Naive thymus-derived CD4-positive, alpha-beta T cell (primary cell): ENCODE measurements at regions not wholly inside any gene's neighbourhood (a gene's known extent, or its start where the extent isn't known, plus 50 kb on each side); places are given as distances from the start of the nearest gene placed in this dataset.

Source experiments
- ATAC-seq: fragments of 150-1000 bp; cut with Tn5 transposase; 2 replicates; pipeline ENCODE4 v1.10.0; 2021; ENCODE audit warnings: mild to moderate bottlenecking, moderate library complexity
- CTCF ChIA-PET: fragments of 350-600 bp; sonication (Branson Sonifier 250); formaldehyde crosslinking; loops from one replicate; lab custom pipeline; 2021; ENCODE audit warnings: antibody characterized with exemption; lab: Charles Lee
- POLR2A ChIA-PET: fragments of 350-600 bp; sonication (Branson Sonifier 250); formaldehyde crosslinking; loops from one replicate; lab custom pipeline; 2021; ENCODE audit warnings: antibody characterized with exemption, inconsistent platforms; lab: Charles Lee
- DNase-seq, 9 donors: peaks; one replicate each; pipeline versions ENCODE4 v3.0.0 to v3.0.0-alpha.2; 2020 to 2022; ENCODE audit warnings: mixed read lengths in 1 of 9
- H3K27ac ChIP-seq: one replicate; pipeline ENCODE4 v1.7.0; 2013; ENCODE audit warnings: mild to moderate bottlenecking, low read depth, low read length, moderate library complexity
- H3K27me3 ChIP-seq, 2 donors: one replicate each; pipeline ENCODE4 v1.7.0; 2013; ENCODE audit warnings: low read length in 2 of 2, mild to moderate bottlenecking in 2 of 2, moderate library complexity in 2 of 2; ENCODE audit not compliant: control insufficient read depth in 2 of 2, insufficient read depth in 2 of 2
- H3K36me3 ChIP-seq, 3 experiments: 1 replicate in 2 of 3; 2 replicates in 1 of 3; pipeline ENCODE4 v1.7.0; 2013; ENCODE audit warnings: low read length in 3 of 3, mild to moderate bottlenecking in 3 of 3, moderate library complexity in 1 of 3; ENCODE audit not compliant: insufficient read depth in 3 of 3, control insufficient read depth in 2 of 3
- H3K4me1 ChIP-seq, 2 donors: one replicate each; pipeline ENCODE4 v1.7.0; 2013; ENCODE audit warnings: low read length in 2 of 2, mild to moderate bottlenecking in 2 of 2, moderate library complexity in 1 of 2; ENCODE audit not compliant: control insufficient read depth in 2 of 2, insufficient read depth in 2 of 2
- H3K4me3 ChIP-seq: 2 replicates; pipeline ENCODE4 v1.7.0; 2013; ENCODE audit warnings: mild to moderate bottlenecking, low read length
- H3K9me3 ChIP-seq, 3 experiments: 1 replicate in 2 of 3; 2 replicates in 1 of 3; pipeline ENCODE4 v1.7.0; 2013; ENCODE audit warnings: low read length in 3 of 3; ENCODE audit not compliant: control insufficient read depth in 2 of 3
- H3K27ac Mint-ChIP-seq, 9 donors: one replicate each; pipeline ENCODE4 v1.8.0; 2020 to 2022; ENCODE audit warnings: mixed read lengths in 9 of 9, mild to moderate bottlenecking in 8 of 9, moderate library complexity in 5 of 9, inconsistent platforms in 2 of 9
- H3K27me3 Mint-ChIP-seq, 5 donors: one replicate each; pipeline ENCODE4 v1.8.0; 2021 to 2022; ENCODE audit warnings: mixed read lengths in 5 of 5, mild to moderate bottlenecking in 1 of 5
- H3K36me3 Mint-ChIP-seq, 5 donors: one replicate each; pipeline ENCODE4 v1.8.0; 2020 to 2022; ENCODE audit warnings: mixed read lengths in 5 of 5, mild to moderate bottlenecking in 3 of 5, inconsistent platforms in 1 of 5
- H3K4me1 Mint-ChIP-seq, 7 donors: one replicate each; pipeline ENCODE4 v1.8.0; 2020 to 2022; ENCODE audit warnings: mixed read lengths in 7 of 7, mild to moderate bottlenecking in 3 of 7, inconsistent platforms in 1 of 7
- H3K4me3 Mint-ChIP-seq, 10 donors: one replicate each; pipeline ENCODE4 v1.8.0; 2020 to 2022; ENCODE audit warnings: mild to moderate bottlenecking in 10 of 10, mixed read lengths in 10 of 10, moderate library complexity in 6 of 10, inconsistent platforms in 2 of 10
- H3K9me3 Mint-ChIP-seq, 11 donors: one replicate each; pipeline ENCODE4 v1.8.0; 2020 to 2022; ENCODE audit warnings: mixed read lengths in 11 of 11, mild to moderate bottlenecking in 4 of 11, inconsistent platforms in 1 of 11, moderate library complexity in 1 of 11
- intact Hi-C, 2 donors: fragments of 100-400 bp; cut with micrococcal nuclease; formaldehyde crosslinking; loops; one replicate each; pipeline ENCODE4 v1.15.1; 2023

DNA sequence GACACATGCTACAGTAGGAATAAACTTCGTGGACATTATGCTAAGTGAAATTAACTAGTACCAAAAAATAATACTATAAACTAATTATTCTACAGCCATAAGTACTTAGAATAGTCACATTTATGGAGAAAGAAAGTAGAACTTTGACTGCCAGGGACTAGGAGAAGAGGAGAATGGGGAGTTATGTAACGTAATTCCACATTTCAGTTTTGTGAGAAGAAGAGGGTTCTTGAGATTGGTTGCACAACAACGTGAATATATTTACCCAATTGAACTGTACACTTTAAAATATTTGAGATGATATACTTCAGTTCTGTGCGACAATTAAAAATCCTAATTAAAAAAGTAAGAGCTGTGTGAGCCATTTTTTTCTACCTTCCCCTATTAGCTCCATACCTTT, 1412.9 kb downstream of the PLA2G4A start:
- H3K9me3 Mint-ChIP-seq = peaks cover 0 to 13% (median 0%) of the 10 kb centered on the region in 11 donors

DNA sequence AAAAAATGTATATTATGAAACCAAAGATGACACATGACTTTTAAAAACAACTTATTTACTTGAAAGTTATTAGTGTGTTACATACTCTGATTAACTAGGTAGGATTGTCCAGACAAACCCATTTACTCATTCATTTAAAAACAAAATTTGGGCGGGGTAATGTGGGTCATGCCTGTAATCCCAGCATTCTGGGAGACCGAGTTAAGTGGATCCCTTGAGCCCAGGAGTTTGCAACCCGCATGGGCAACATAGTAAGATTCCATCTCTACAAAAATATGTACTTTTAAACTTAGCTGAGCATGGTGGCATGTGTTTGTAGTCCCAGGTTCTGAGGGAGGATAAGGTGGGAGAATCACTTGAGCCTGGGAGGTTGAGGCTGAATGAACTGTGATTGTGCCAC, 1414.7 kb downstream of the PLA2G4A start:
- H3K4me1 ChIP-seq = no peaks in the 10 kb centered on the region
- no peak overlapping the region for H3K4me3 Mint-ChIP-seq
- H3K36me3 ChIP-seq = no peaks in the 10 kb centered on the region
- no peak overlapping the region for H3K27ac Mint-ChIP-seq
- no peaks in the 10 kb centered on the region for H3K4me1 Mint-ChIP-seq
- no peaks in the 10 kb centered on the region for H3K27me3 ChIP-seq
- no peak for ATAC-seq
- ChIA-PET POLR2A (no interaction called here), CTCF (no interaction called here)
- no peak overlapping the region for H3K4me3 ChIP-seq
- no peaks in the 10 kb centered on the region for H3K36me3 Mint-ChIP-seq
- no peak for DNase-seq
- no peak overlapping the region for H3K27ac ChIP-seq
- H3K9me3 Mint-ChIP-seq = peaks cover 0 to 6% (median 0%) of the 10 kb centered on the region in 11 donors
- intact Hi-C loops = no loop called here
- H3K9me3 ChIP-seq = no peaks in the 10 kb centered on the region
- no peaks in the 10 kb centered on the region for H3K27me3 Mint-ChIP-seq

More for the DNA sequence above, 1412.9 kb downstream of the PLA2G4A start:
- POLR2A ChIA-PET = no interaction called here
- ATAC-seq = no peak
- Histone ChIP-seq H3K9me3 (no peaks in the 10 kb centered on the region), H3K27ac (no peak overlapping the region), H3K36me3 (no peaks in the 10 kb centered on the region), H3K4me1 (no peaks in the 10 kb centered on the region), H3K4me3 (no peak overlapping the region), H3K27me3 (no peaks in the 10 kb centered on the region)
- Mint-ChIP-seq H3K36me3 (no peaks in the 10 kb centered on the region), H3K27ac (no peak overlapping the region), H3K4me1 (no peaks in the 10 kb centered on the region), H3K27me3 (no peaks in the 10 kb centered on the region), H3K4me3 (no peak overlapping the region)
- DNase-seq = no peak
- CTCF ChIA-PET = no interaction called here
- intact Hi-C loops = no loop called here

DNA sequence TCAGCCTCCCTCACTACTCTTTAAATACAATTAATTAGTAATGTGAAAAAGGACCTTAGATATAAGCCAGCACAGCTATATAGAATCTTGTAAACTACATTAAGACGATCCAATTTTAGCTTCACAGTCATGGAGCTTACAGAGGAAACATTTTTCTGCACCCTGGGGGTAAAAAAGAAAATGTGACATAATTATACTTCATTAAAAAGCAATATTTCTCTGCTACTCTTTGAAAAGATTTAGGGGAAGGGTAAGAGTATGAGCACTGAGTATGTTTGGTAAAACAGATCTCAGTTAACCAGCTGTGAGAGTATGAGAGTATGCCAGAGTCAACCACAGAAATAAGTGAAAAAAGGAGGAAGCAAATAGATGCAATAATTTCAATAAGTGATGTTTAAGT, 1415.9 kb downstream of the PLA2G4A start:
- Histone ChIP-seq H3K9me3 (no peaks in the 10 kb centered on the region), H3K27ac (no peak overlapping the region), H3K4me3 (no peak overlapping the region), H3K27me3 (no peaks in the 10 kb centered on the region), H3K36me3 (no peaks in the 10 kb centered on the region), H3K4me1 (no peaks in the 10 kb centered on the region)
- Mint-ChIP-seq H3K27ac (no peak overlapping the region), H3K9me3 (peaks cover 0 to 11% (median 0%) of the 10 kb centered on the region in 11 donors), H3K4me3 (no peak overlapping the region), H3K27me3 (no peaks in the 10 kb centered on the region), H3K36me3 (no peaks in the 10 kb centered on the region), H3K4me1 (no peaks in the 10 kb centered on the region)
- DNase-seq = no peak
- ChIA-PET CTCF (no interaction called here), POLR2A (interaction anchor here (0.6 kb wide), 1 partner anchor 63 kb away, joined by 3 read pairs; no protein-coding TSS in a partner anchor)
- intact Hi-C loops = no loop called here
- ATAC-seq = no peak

DNA sequence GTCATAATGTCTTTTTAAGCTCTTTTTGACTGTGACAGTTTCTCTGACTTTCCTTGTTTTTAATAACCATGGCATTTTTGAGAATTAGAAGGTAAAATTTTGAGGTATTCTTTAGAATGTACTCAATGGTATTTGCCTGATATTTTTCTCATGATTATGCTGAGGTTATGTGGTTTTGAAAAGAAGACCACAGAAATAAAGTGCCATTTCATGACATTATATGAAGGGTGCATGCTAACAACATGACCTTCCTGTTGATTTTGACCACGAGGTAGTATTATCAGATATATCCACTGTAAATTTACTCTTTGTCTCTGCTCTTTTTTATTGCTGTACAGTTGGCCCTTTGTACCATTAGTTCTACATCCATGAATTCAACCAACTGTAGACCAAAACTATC, 1418.5 kb downstream of the PLA2G4A start:
- intact Hi-C loops = no loop called here
- Histone ChIP-seq H3K27ac (no peak overlapping the region), H3K4me3 (no peak overlapping the region), H3K27me3 (no peaks in the 10 kb centered on the region), H3K9me3 (no peaks in the 10 kb centered on the region), H3K36me3 (no peaks in the 10 kb centered on the region), H3K4me1 (no peaks in the 10 kb centered on the region)
- H3K27ac Mint-ChIP-seq = no peak overlapping the region
- ChIA-PET POLR2A (no interaction called here), CTCF (no interaction called here)
- H3K36me3 Mint-ChIP-seq = no peaks in the 10 kb centered on the region
- no peaks in the 10 kb centered on the region for H3K4me1 Mint-ChIP-seq
- H3K9me3 Mint-ChIP-seq = peaks cover 0 to 11% (median 0%) of the 10 kb centered on the region in 11 donors
- H3K27me3 Mint-ChIP-seq = no peaks in the 10 kb centered on the region
- DNase-seq = no peak
- no peak for ATAC-seq
- H3K4me3 Mint-ChIP-seq = no peak overlapping the region

DNA sequence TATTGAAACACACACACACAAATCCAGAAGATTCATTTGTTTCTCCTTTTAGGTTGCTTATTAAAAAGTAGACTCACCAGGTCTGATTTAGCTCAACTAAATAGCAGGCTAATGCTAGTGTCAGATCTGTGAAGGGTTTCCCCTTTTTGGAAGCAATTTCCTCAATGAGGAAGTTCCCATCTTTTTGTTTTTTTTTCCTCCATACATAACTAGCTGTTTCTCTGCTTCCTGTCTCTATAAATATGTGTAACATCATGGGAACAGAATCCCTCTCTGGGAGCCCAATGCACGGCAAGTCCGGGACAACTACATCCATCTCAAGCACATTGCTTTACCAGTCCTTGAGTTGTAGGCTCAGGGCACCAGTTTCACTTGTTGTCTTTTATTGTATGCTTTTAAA, 1421.1 kb downstream of the PLA2G4A start:
- Histone ChIP-seq H3K9me3 (no peaks in the 10 kb centered on the region), H3K36me3 (no peaks in the 10 kb centered on the region), H3K4me3 (no peak overlapping the region), H3K27me3 (no peaks in the 10 kb centered on the region), H3K27ac (no peak overlapping the region), H3K4me1 (no peaks in the 10 kb centered on the region)
- Mint-ChIP-seq H3K27me3 (no peaks in the 10 kb centered on the region), H3K4me1 (no peaks in the 10 kb centered on the region), H3K36me3 (no peaks in the 10 kb centered on the region), H3K4me3 (no peak overlapping the region), H3K9me3 (peaks cover 0 to 8% (median 0%) of the 10 kb centered on the region in 11 donors), H3K27ac (no peak overlapping the region)
- POLR2A ChIA-PET = no interaction called here
- CTCF ChIA-PET = no interaction called here
- intact Hi-C loops = no loop called here
- DNase-seq = no peak
- ATAC-seq = no peak

DNA sequence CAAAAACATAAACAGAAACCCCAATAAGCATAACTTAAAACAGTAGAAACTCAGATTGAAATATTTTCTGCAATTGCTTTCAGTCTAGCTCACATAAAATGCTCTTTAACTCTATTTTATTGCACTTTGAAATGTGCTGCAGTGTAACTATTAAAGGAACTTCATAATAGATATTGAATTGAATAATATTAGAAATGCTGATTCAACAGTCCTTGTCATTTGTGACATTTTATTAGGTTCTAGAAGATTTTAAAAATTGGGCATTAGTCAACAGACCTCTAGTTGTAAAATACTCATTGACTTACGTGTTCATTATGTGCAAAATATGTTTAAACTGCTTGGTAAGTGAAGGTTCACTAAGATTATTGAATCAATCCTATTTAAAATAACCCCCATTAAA, 1422.3 kb downstream of the PLA2G4A start:
- Mint-ChIP-seq H3K36me3 (no peaks in the 10 kb centered on the region), H3K4me1 (no peaks in the 10 kb centered on the region), H3K9me3 (peaks cover 0 to 9% (median 4%) of the 10 kb centered on the region in 11 donors), H3K27ac (no peak overlapping the region), H3K4me3 (no peak overlapping the region), H3K27me3 (no peaks in the 10 kb centered on the region)
- H3K36me3 ChIP-seq = no peaks in the 10 kb centered on the region
- ChIA-PET CTCF (no interaction called here), POLR2A (no interaction called here)
- H3K4me3 ChIP-seq = no peak overlapping the region
- DNase-seq (no peak), ATAC-seq (no peak)
- intact Hi-C loops = no loop called here
- H3K9me3 ChIP-seq = no peaks in the 10 kb centered on the region
- H3K27me3 ChIP-seq = no peaks in the 10 kb centered on the region
- H3K27ac ChIP-seq = no peak overlapping the region
- H3K4me1 ChIP-seq = no peaks in the 10 kb centered on the region

DNA sequence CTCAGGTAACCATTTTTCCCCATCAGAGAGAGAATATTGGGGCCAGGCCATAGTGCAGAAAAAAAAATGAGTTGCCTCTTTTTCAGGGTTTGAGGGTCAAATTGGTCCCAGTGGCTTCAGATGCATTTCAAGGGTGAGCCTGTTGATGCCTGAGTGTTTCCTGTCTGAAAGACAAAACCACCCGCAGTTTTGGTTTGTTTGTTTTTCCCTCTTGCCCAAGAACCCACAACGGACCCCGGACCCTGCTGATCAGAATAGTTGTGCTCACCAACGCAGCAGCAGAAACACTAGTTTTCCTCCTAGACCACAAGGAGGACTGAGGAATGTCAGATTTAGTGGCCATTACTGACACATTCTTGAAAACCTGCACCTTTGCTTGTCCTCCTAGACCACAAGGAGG, 1433.1 kb downstream of the PLA2G4A start:
- no peaks in the 10 kb centered on the region for H3K27me3 ChIP-seq
- intact Hi-C loops = no loop called here
- POLR2A ChIA-PET = no interaction called here
- ATAC-seq = no peak
- no peak overlapping the region for H3K4me3 Mint-ChIP-seq
- no peaks in the 10 kb centered on the region for H3K4me1 Mint-ChIP-seq
- no peak overlapping the region for H3K27ac Mint-ChIP-seq
- H3K27me3 Mint-ChIP-seq = no peaks in the 10 kb centered on the region
- H3K36me3 Mint-ChIP-seq = peaks cover 0 to 7% (median 0%) of the 10 kb centered on the region in 5 donors
- no peaks in the 10 kb centered on the region for H3K9me3 ChIP-seq
- H3K27ac ChIP-seq = no peak overlapping the region
- H3K4me1 ChIP-seq = no peaks in the 10 kb centered on the region
- CTCF ChIA-PET = no interaction called here
- H3K36me3 ChIP-seq = no peaks in the 10 kb centered on the region
- no peak for DNase-seq
- peaks cover 5 to 55% (median 16%) of the 10 kb centered on the region in 11 donors for H3K9me3 Mint-ChIP-seq
- no peak overlapping the region for H3K4me3 ChIP-seq
